ENCODE measurements at regions not wholly inside any gene's neighbourhood (a gene's known extent, or its start where the extent isn't known, plus 50 kb on each side); places are given as distances from the start of the nearest gene placed in this dataset.
"Not testable (repeated sequence)": the region's sequence is repeated elsewhere in the genome, so short reads cannot be mapped to it uniquely, and the experiment has no call there.

- no peak for DNase-seq
These were observed 126.3 kb upstream of the TNRC6C start for GRCh38 chr17:77832180-77832560.

GRCh38 chr17:77833769-77834168 is 124.7 kb upstream of the TNRC6C start:
- no peak for DNase-seq

GRCh38 chr17:77834170-77835115 is 124.1 kb upstream of the TNRC6C start:
- DNase-seq: peak; percentile 88 to 93

GRCh38 chr17:77836557-77837041 is 121.9 kb upstream of the TNRC6C start:
- DNase-seq: peak; percentile 48 to 85

GRCh38 chr17:77837072-77837471 is 121.4 kb upstream of the TNRC6C start:
- DNase-seq: not testable (repeated sequence)

- no peak for DNase-seq
These were observed 120.6 kb upstream of the TNRC6C start for GRCh38 chr17:77837917-77838316.

- DNase-seq: peak in 1 of 2 donors; percentile 28
These were observed 119.5 kb upstream of the TNRC6C start for GRCh38 chr17:77838748-77839697.

- DNase-seq: no peak
These were observed 118.6 kb upstream of the TNRC6C start for GRCh38 chr17:77839698-77840512.

GRCh38 chr17:77840513-77841165 is 117.9 kb upstream of the TNRC6C start:
- DNase-seq: no peak

- no peak for DNase-seq
These were observed 116.6 kb upstream of the TNRC6C start for GRCh38 chr17:77841742-77842527.

- peak; percentile 87 for DNase-seq
These were observed 115.9 kb upstream of the TNRC6C start for GRCh38 chr17:77842528-77843147.

- peak in 1 of 2 donors; percentile 33 for DNase-seq
These were observed 115.1 kb upstream of the TNRC6C start for GRCh38 chr17:77843255-77843895.

- DNase-seq: no peak
These were observed 114.6 kb upstream of the TNRC6C start for GRCh38 chr17:77843896-77844295.

- no peak for DNase-seq
These were observed 113.8 kb upstream of the TNRC6C start for GRCh38 chr17:77844681-77845080.

- DNase-seq: no peak
These were observed 112.8 kb upstream of the TNRC6C start for GRCh38 chr17:77845541-77846225.

GRCh38 chr17:77846531-77847085 is 111.9 kb upstream of the TNRC6C start:
- DNase-seq: no peak

GRCh38 chr17:77847221-77848085 is 111.0 kb upstream of the TNRC6C start:
- no peak for DNase-seq

GRCh38 chr17:77848257-77848656 is 110.2 kb upstream of the TNRC6C start:
- no peak for DNase-seq
